Ovary (tissue), 7 donors: ENCODE measurements at regions not wholly inside any gene's neighbourhood (a gene's known extent, or its start where the extent isn't known, plus 50 kb on each side); places are given as distances from the start of the nearest gene placed in this dataset.

Experiments used
- DNase-seq, 5 donors: peaks; one replicate each; pipeline ENCODE4 v3.0.0-alpha.2; 2019 to 2020
- H3K27ac ChIP-seq, 2 donors: fragments of 200-600 bp; one replicate each; pipeline versions ENCODE4 v1.5.1 to v1.8.0; 2019 to 2022
- H3K27me3 ChIP-seq: fragments of 200-600 bp; one replicate; pipeline ENCODE4 v1.8.0; 2022
- H3K36me3 ChIP-seq: fragments of 200-600 bp; sonication (generic); one replicate; pipeline ENCODE4 v1.5.1; 2019
- H3K4me1 ChIP-seq: one replicate; pipeline ENCODE4 v1.8.1; 2013; ENCODE audit warnings: mild to moderate bottlenecking, moderate library complexity; ENCODE audit not compliant: insufficient read depth
- H3K4me3 ChIP-seq: fragments of 200-600 bp; sonication (generic); one replicate; pipeline ENCODE4 v1.5.1; 2017
- H3K9me3 ChIP-seq, 2 donors: fragments of 200-600 bp in 1 of 2; sonication (generic) in 1 of 2; one replicate each; pipeline versions ENCODE4 v1.5.1 to v1.8.1; 2013 to 2019; ENCODE audit warnings: mild to moderate bottlenecking in 1 of 2, moderate library complexity in 1 of 2
- CTCF ChIP-seq, 3 donors: fragments of 450-650 bp in 2 of 3; fragments of 200-600 bp in 1 of 3; IDR thresholded peaks; one replicate each; pipeline versions ENCODE4 v1.5.1 to v1.8.0; 2016 to 2022; ENCODE audit warnings: antibody characterized with exemption in 3 of 3, mild to moderate bottlenecking in 1 of 3
- EP300 ChIP-seq: sonication (generic); formaldehyde crosslinking; IDR thresholded peaks from one replicate; pipeline ENCODE4 v1.6.1; 2017; ENCODE audit warnings: antibody characterized with exemption
- POLR2A ChIP-seq: fragments of 450-650 bp; IDR thresholded peaks from one replicate; pipeline ENCODE4 v1.6.1; 2017; ENCODE audit warnings: antibody characterized with exemption, mild to moderate bottlenecking, moderate library complexity
- WGBS, 3 donors: extraction: QIAGEN DNeasy Blood & Tissue Kit in 1 of 3; methylation state at CpG; one replicate each; pipeline versions ENCODE4 v1.1.5 to v1.1.7; 2013 to 2017; 5-methylcytosine and 5-hydroxymethylcytosine counted together
- intact Hi-C, 4 donors: fragments of 100-400 bp; cut with DNase I; formaldehyde crosslinking; loops; one replicate each; pipeline versions ENCODE4 v1.11.0 to v1.15.1; 2022 to 2023
- donor health status: DM: no; HTN: no; CAD: no; lungs with moderate emphysema.
- donor health status: DM: no; HTN: no; CAD: no.
- donor health status: Bipolar disorder and iron deficiency.
- donor health status: DM: no; HTN: no; CAD: no.
- donor health status: DM: yes; HTN: yes; CAD: no.

- 84 to 92% (median 91%) methylated on average over 12 of the region's 12 CpGs for WGBS, 3 donors
- Histone ChIP-seq H3K4me1 (no peaks in the 10 kb centered on the region), H3K27me3 (no peaks in the 10 kb centered on the region), H3K4me3 (no peak overlapping the region), H3K27ac (no peak overlapping the region), H3K9me3 (no peaks in the 10 kb centered on the region), H3K36me3 (no peaks in the 10 kb centered on the region)
- intact Hi-C loops: no loop called here
- TF ChIP-seq POLR2A: no peak
- TF ChIP-seq CTCF (IDR thresholded peaks at IDR 0.05): no peak
- no peak for DNase-seq
Measured at GRCh38 chr6:25041485-25042035, 105.8 kb upstream of the RIPOR2 start.

GRCh38 chr6:25042036-25042521 is 106.3 kb upstream of the RIPOR2 start:
- WGBS, 3 donors: 86 to 91% (median 89%) methylated on average over 13 of the region's 13 CpGs
- intact Hi-C loops: no loop called here
- no peak overlapping the region for H3K4me3 ChIP-seq
- no peak overlapping the region for H3K27ac ChIP-seq
- DNase-seq: no peak
- no peaks in the 10 kb centered on the region for H3K27me3 ChIP-seq
- no peaks in the 10 kb centered on the region for H3K9me3 ChIP-seq
- H3K4me1 ChIP-seq: no peaks in the 10 kb centered on the region
- H3K36me3 ChIP-seq: no peaks in the 10 kb centered on the region
- TF ChIP-seq EP300 (no peak), POLR2A (no peak), CTCF (IDR thresholded peaks at IDR 0.05) (no peak)

- Histone ChIP-seq H3K9me3 (no peaks in the 10 kb centered on the region), H3K36me3 (no peaks in the 10 kb centered on the region), H3K4me1 (no peaks in the 10 kb centered on the region), H3K27me3 (no peaks in the 10 kb centered on the region), H3K4me3 (no peak overlapping the region), H3K27ac (no peak overlapping the region)
- no peak for DNase-seq
- no peak for TF ChIP-seq CTCF (IDR thresholded peaks at IDR 0.05)
- TF ChIP-seq EP300: no peak
- no peak for TF ChIP-seq POLR2A
- intact Hi-C loops: no loop called here
- WGBS, 3 donors: 91 to 95% (median 93%) methylated on average over 5 of the region's 5 CpGs
Measured at GRCh38 chr6:25042536-25042935, 106.8 kb upstream of the RIPOR2 start.

GRCh38 chr6:25042984-25043725 is 107.4 kb upstream of the RIPOR2 start:
- no peak overlapping the region for H3K27ac ChIP-seq
- H3K9me3 ChIP-seq: no peaks in the 10 kb centered on the region
- H3K36me3 ChIP-seq: no peaks in the 10 kb centered on the region
- 93 to 100% (median 97%) methylated on average over 1 of the region's 1 CpG for WGBS, 3 donors
- no peak overlapping the region for H3K4me3 ChIP-seq
- DNase-seq: no peak
- TF ChIP-seq POLR2A (no peak), EP300 (no peak), CTCF (IDR thresholded peaks at IDR 0.05) (no peak)
- H3K4me1 ChIP-seq: no peaks in the 10 kb centered on the region
- intact Hi-C loops: no loop called here
- H3K27me3 ChIP-seq: no peaks in the 10 kb centered on the region
